CD4-positive, alpha-beta T cell treated with Interleukin-6 at 100 ng/mL for 8 hours (primary cell): ENCODE measurements at regions not wholly inside any gene's neighbourhood (a gene's known extent, or its start where the extent isn't known, plus 50 kb on each side); places are given as distances from the start of the nearest gene placed in this dataset.

Source experiments
- DNase-seq: peaks from one replicate; pipeline ENCODE4 v3.0.0-alpha.2; 2020; ENCODE audit warnings: mixed read lengths, low spot score

- no peak for DNase-seq
These were observed 117.5 kb downstream of the ASCL4 start for GRCh38 chr12:107891967-107892366.

DNA sequence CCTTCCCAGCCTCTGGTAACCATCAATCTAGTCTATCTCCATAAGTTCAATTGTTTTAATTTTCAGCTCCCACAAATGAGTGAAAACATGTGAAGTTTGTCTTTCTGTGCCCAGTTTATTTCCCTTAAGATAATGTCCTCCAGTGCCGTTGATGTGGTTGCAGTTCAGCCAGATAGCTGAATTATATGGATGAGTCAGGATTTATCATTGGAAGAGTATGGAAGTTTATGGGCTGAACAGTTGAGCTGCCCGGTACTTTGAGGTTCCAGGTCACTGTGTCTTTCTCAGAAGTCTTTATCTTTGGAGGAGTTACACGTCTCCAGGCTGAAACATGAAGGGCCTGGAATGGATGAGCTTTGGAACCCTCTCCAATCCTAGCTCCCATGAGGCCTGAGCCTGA, 120.1 kb downstream of the ASCL4 start:
- no peak for DNase-seq

DNA sequence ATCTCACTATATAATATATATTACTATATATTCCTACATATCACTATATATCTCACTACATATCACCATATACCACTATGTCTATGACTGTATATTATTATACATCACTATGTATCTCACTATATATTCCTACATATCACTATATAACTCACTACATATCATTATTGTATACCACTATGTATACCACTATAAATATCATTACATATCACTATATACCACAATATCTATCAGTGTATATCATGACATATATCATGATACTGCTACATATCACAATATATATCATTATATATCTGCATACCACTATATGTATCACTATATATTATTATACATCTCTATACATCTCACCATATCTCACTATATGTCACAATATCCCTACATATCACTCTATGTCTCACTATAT, 121.5 kb downstream of the ASCL4 start:
- DNase-seq: no peak

- DNase-seq: no peak
These were observed 126.1 kb downstream of the ASCL4 start for GRCh38 chr12:107900588-107900987.

DNA sequence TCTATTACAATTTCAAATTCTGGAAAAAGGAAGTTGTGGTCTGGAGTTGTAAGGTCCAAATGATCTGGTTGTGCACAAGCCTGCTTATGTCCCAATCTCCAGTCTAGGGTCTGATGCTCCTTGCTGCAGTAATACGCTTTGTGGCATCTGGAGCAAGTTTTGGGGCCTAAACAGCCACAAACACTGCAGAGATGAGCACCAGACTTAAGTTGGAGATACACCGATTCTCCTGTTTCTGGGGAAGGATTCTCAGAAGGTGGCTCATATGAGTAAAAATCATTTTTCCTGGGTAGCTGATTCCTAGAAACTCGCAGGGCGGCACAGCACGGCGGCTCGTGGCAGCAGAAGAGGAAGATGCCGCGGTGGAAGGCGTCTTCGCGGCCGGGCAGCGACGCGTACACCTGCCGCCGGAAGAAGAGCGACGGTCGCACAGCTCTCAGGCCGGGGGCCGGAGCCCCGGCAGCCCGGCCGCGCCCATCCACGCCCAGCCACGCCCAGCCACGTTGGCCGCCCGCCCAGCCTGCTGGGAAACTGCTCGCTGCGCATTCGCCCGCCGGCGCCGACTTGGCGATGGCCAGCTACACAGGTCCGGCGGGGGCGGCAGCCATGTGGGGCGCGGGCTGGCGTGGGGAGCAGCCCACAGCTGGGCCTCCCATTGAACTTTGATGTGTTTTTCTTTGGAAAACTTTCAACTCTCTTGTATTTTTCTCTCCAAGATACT, 129.0 kb downstream of the ASCL4 start:
- no peak for DNase-seq

GRCh38 chr12:107906707-107907106, 132.2 kb downstream of the ASCL4 start:
- DNase-seq: no peak

DNA sequence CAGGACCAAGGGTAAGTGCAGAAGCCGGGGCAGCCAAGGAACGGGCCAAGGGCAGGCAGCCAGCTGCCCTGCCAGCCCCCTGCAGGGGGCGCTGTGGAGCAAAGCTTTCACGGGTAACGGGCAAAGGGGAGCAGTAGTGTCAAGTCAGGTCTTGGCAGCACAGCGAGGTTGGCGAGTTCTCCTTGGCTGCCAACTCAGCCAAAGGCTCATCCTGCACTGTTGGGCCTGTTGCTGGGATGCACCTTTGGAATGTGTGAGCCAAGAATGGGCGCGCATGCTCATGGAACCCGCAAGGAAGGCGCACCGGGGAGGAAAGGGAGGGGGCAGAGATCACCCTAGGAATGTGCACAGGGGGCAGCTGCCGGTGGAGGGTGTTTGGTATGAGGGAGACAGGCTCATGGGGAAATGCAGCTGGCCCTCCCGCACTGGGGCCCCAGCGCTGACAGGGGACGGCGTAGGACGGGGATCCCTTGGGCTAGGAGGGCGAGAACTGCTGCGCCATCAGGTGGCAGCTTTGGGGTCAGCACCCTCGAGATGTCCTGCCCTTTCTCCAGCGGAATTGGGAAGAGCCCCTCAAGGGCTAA, 138.0 kb downstream of the ASCL4 start:
- DNase-seq: peak; percentile 9

GRCh38 chr12:107914460-107914977, 140.0 kb downstream of the ASCL4 start:
- DNase-seq: no peak

- no peak for DNase-seq
These were observed 143.7 kb downstream of the ASCL4 start for GRCh38 chr12:107917912-107918800.

- no peak for DNase-seq
These were observed 146.6 kb downstream of the ASCL4 start for GRCh38 chr12:107921062-107921461.

DNA sequence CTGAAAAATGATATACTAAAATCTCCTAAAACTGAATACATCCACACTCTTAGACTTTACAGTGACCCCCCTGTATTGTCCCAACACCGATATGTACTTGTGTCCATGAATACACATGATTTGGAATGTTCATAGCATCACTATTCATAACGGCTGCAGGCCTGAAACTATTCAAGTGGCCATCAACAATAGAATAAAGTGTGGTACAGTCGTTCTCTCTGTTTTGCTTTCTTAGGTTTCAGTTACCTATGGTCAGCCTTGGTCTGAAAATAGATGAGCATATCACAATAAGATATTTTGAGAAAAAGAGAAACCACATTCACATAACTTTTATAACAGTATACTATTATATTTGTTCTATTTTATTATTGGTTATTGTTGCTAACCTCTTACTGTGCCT, 150.6 kb downstream of the ASCL4 start:
- no peak for DNase-seq

DNA sequence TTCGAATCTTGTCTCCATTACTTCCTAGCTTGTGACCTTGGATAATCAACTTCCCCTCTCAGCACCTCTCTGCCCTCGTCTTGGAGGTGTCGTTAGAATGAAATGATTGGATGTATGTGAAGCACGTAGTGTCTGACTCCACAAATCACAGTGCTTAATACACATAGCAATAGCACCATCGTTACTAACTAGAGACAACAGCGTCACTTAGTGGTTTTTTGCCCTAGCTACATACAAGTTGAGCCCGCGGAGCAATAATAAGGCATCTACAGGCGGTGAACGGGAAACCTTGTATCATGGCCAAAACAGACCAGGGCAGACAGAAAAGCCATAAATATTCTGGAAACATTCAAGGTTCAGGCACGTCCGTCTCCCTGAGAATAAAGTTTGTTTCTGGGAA, 154.9 kb downstream of the ASCL4 start:
- no peak for DNase-seq

DNA sequence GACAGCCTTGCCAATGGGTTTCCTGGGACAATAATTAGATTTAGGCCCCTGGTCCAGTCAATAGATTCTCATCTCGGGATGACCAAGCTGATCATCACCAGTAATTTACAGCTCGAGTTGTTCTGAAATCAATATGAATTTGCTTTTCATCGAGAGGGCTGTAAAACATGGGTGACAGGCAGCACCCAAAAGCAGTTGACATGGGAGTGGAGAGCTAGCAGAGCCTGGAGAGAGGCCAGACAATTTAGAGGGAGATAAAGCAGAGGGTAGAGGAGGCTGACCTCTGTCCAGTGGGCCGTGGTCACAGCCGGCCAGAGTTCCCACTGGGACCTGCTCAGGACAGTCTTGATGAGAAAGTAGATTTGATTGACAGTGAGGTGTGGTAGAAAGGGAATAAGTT, 157.3 kb downstream of the ASCL4 start:
- DNase-seq: no peak

GRCh38 chr12:107938446-107938845, 163.9 kb downstream of the ASCL4 start:
- DNase-seq: no peak

GRCh38 chr12:107948391-107948945, 174.0 kb downstream of the ASCL4 start:
- DNase-seq: no peak

GRCh38 chr12:107951024-107951423, 176.5 kb downstream of the ASCL4 start:
- DNase-seq: no peak

DNA sequence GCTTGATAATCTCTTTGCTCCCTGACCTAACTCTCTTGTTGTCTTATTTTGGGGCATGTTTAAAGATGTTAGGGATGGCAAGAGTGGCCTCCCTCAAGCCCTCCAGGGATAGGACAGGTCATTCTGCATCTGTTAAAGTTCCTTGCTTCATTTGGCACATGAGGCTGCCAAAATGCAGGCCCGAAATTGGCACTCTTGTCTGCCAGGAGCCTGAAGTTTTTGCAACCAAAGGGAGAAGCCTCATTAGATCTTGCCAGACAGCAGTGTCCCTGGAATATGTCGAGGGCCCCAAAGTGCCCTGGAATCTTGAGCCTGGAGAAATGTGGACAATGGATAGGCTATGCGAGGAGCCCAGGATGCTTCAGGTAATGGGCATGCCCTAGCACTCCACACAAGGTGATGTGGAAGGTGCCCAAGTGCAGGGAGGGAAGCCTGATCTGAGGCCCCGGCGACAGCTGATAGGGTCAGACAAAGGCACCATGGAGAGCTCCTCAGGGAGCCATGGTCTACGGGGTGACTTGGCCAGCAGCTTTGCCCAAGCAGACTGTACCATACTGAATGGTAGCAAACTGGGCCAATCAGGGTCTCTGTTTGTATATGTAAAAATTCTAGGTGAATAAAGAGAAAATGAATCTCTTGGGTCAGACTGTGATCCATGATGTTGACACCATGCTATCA, 173.0 kb upstream of the WSCD2 start:
- no peak for DNase-seq

GRCh38 chr12:107957459-107957858, 171.6 kb upstream of the WSCD2 start:
- DNase-seq: no peak

- no peak for DNase-seq
These were observed 165.5 kb upstream of the WSCD2 start for GRCh38 chr12:107963635-107964034.

DNA sequence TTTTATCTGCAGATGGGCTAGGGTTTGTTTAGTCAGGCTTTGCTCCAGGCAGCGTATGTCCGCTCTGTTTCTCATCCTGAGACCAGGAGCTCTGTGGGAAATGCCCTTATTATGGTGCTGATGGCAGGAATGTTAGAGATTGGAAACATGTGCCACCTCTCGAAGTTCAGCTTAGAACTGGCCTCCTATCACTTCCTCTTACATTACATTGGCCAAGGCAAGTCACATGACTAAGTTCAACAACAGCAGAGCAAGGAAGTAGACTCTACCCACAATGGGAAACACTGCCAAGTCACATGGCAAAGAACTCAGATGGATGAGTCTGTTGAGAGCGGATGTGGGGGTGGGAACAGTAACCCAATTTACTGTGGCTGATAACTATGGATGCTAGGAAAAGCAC, 161.9 kb upstream of the WSCD2 start:
- DNase-seq: no peak

DNA sequence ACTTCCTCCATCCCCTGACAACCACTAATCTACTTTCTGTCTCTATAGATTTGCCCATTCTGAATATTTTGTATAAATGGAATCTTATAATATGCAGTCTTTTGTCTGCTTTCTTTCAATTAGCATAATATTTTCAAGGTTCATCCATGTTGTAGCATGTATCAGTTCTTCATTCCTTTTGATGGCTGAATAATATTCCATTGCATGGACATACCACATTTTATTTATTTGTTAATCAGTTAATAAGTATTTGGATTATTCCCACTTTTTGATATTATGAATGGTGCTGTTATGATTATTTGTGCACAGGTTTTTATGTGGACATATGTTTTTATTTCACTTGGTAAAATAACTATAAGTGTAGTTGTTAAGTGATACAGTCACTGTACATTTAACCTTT, 155.1 kb upstream of the WSCD2 start:
- no peak for DNase-seq

GRCh38 chr12:107976331-107976730, 152.8 kb upstream of the WSCD2 start:
- DNase-seq: no peak
